CD14-positive monocyte (primary cell): ENCODE measurements at regions not wholly inside any gene's neighbourhood (a gene's known extent, or its start where the extent isn't known, plus 50 kb on each side); places are given as distances from the start of the nearest gene placed in this dataset.

ENCODE experiments used
- DNase-seq, 3 donors: peaks; one replicate each; pipeline ENCODE4 v3.0.0-alpha.2; 2011 to 2022
- H2AFZ ChIP-seq: 2 replicates; pipeline ENCODE4 v1.6.0; 2012; ENCODE audit warnings: mild to moderate bottlenecking, low read depth, low read length, inconsistent platforms; ENCODE audit not compliant: insufficient read depth, poor library complexity, severe bottlenecking
- H3K27ac ChIP-seq, 2 donors: 1 replicate in 1 of 2; 2 replicates in 1 of 2; pipeline ENCODE4 v1.5.1; 2012 to 2013; ENCODE audit warnings: low read length in 2 of 2, control low read depth in 1 of 2, inconsistent platforms in 1 of 2, low read depth in 1 of 2, mild to moderate bottlenecking in 1 of 2
- H3K27me3 ChIP-seq, 2 donors: one replicate each; pipeline versions ENCODE4 v1.6.0 to v1.6.1; 2011 to 2013; ENCODE audit warnings: low read length in 2 of 2; ENCODE audit not compliant: control insufficient read depth in 2 of 2, insufficient read depth in 2 of 2
- H3K36me3 ChIP-seq, 2 donors: replicated peaks in 1 of 2; 1 replicate in 1 of 2; 2 replicates in 1 of 2; pipeline versions ENCODE4 v1.5.1 to v1.6.1; 2012 to 2013; ENCODE audit warnings: low read length in 2 of 2, control low read depth in 1 of 2, inconsistent platforms in 1 of 2, mild to moderate bottlenecking in 1 of 2; ENCODE audit not compliant: insufficient read depth in 2 of 2, control insufficient read depth in 1 of 2
- H3K4me1 ChIP-seq, 2 donors: 1 replicate in 1 of 2; 2 replicates in 1 of 2; pipeline versions ENCODE4 v1.5.1 to v1.6.1; 2012 to 2013; ENCODE audit warnings: low read length in 2 of 2, control low read depth in 1 of 2, inconsistent platforms in 1 of 2, mild to moderate bottlenecking in 1 of 2, moderate library complexity in 1 of 2; ENCODE audit not compliant: insufficient read depth in 2 of 2, control insufficient read depth in 1 of 2
- H3K4me2 ChIP-seq: replicated peaks from 2 replicates; pipeline ENCODE3; 2012; ENCODE audit warnings: low read length, moderate library complexity, mild to moderate bottlenecking; ENCODE audit not compliant: poor library complexity, severe bottlenecking; ENCODE audit errors: extremely low read depth
- H3K4me3 ChIP-seq, 3 experiments: fragments of 200-600 bp in 1 of 3; sonication (generic) in 1 of 3; replicated peaks in 1 of 3; 1 replicate in 2 of 3; 2 replicates in 1 of 3; pipeline ENCODE4 v1.5.1; 2011 to 2013; ENCODE audit warnings: low read length in 3 of 3, mild to moderate bottlenecking in 3 of 3, control low read depth in 2 of 3, low read depth in 2 of 3, inconsistent platforms in 1 of 3, moderate library complexity in 1 of 3
- H3K79me2 ChIP-seq: 2 replicates; pipeline ENCODE4 v1.6.0; 2012; ENCODE audit warnings: mild to moderate bottlenecking, control low read depth, inconsistent platforms, low read length, moderate library complexity; ENCODE audit not compliant: insufficient read depth
- H3K9ac ChIP-seq: 2 replicates; pipeline ENCODE4 v1.6.0; 2017; ENCODE audit warnings: low read length, mild to moderate bottlenecking; ENCODE audit not compliant: insufficient read depth, poor library complexity, severe bottlenecking
- H3K9me3 ChIP-seq, 2 donors: replicated peaks in 1 of 2; 1 replicate in 1 of 2; 2 replicates in 1 of 2; pipeline versions ENCODE4 v1.5.1 to v1.6.1; 2012 to 2013; ENCODE audit warnings: low read length in 2 of 2, control low read depth in 1 of 2; ENCODE audit not compliant: control insufficient read depth in 1 of 2, insufficient read depth in 1 of 2
- H4K20me1 ChIP-seq: 2 replicates; pipeline ENCODE4 v1.6.0; 2012; ENCODE audit warnings: mild to moderate bottlenecking, low read length, control low read depth, moderate library complexity; ENCODE audit not compliant: insufficient read depth
- H3K27ac Mint-ChIP-seq, 7 donors: one replicate each; pipeline ENCODE4 v1.8.0; 2020; ENCODE audit warnings: mild to moderate bottlenecking in 7 of 7, mixed read lengths in 7 of 7, moderate library complexity in 6 of 7, inconsistent platforms in 2 of 7
- H3K27me3 Mint-ChIP-seq, 3 donors: one replicate each; pipeline ENCODE4 v1.8.0; 2021 to 2022; ENCODE audit warnings: low read depth in 3 of 3, mild to moderate bottlenecking in 3 of 3, mixed read lengths in 3 of 3, moderate library complexity in 3 of 3, inconsistent platforms in 1 of 3
- H3K36me3 Mint-ChIP-seq, 2 donors: one replicate each; pipeline ENCODE4 v1.8.0; 2020; ENCODE audit warnings: mixed read lengths in 2 of 2, inconsistent platforms in 1 of 2, mild to moderate bottlenecking in 1 of 2
- H3K4me1 Mint-ChIP-seq: one replicate; pipeline ENCODE4 v1.8.0; 2020; ENCODE audit warnings: mild to moderate bottlenecking, mixed read lengths
- H3K4me3 Mint-ChIP-seq, 2 donors: one replicate each; pipeline ENCODE4 v1.8.0; 2020; ENCODE audit warnings: mild to moderate bottlenecking in 2 of 2, mixed read lengths in 2 of 2, moderate library complexity in 1 of 2
- H3K9me3 Mint-ChIP-seq, 7 donors: one replicate each; pipeline ENCODE4 v1.8.0; 2020 to 2022; ENCODE audit warnings: mixed read lengths in 7 of 7, mild to moderate bottlenecking in 6 of 7, moderate library complexity in 6 of 7, inconsistent platforms in 2 of 7
- WGBS: methylation state at CpG from one replicate; pipeline ENCODE4 v1.1.5; 2013; ENCODE audit warnings: missing lambda C conversion rate; ENCODE audit not compliant: insufficient coverage; 5-methylcytosine and 5-hydroxymethylcytosine counted together
- intact Hi-C, 2 donors: fragments of 100-400 bp; cut with micrococcal nuclease; formaldehyde crosslinking; loops; one replicate each; pipeline versions ENCODE4 v1.15.0 to v1.15.1; 2023
- TF ChIP-seq, protein P1 (sequence below): fragments of 200-600 bp; IDR thresholded peaks from one replicate; pipeline ENCODE4 v1.8.0; 2022; ENCODE audit warnings: antibody characterized with exemption, mild to moderate bottlenecking

- no peaks in the 10 kb centered on the region for H3K79me2 ChIP-seq
- Mint-ChIP-seq H3K27me3 (peaks cover 23 to 55% (median 41%) of the 10 kb centered on the region in 3 donors), H3K4me3 (no peak overlapping the region), H3K27ac (no peak overlapping the region), H3K36me3 (no peaks in the 10 kb centered on the region), H3K9me3 (peaks cover 0 to 11% (median 3%) of the 10 kb centered on the region in 7 donors), H3K4me1 (peaks cover 8% of the 10 kb centered on the region)
- H3K27me3 ChIP-seq = peaks cover 16 to 28% of the 10 kb centered on the region in 2 donors
- no peak overlapping the region for H3K4me3 ChIP-seq
- no peaks in the 10 kb centered on the region for H3K9me3 ChIP-seq
- peaks cover 0 to 6% of the 10 kb centered on the region in 2 donors for H3K4me1 ChIP-seq
- no peak overlapping the region for H3K27ac ChIP-seq
- no peak for DNase-seq
- 95% methylated on average over 5 of the region's 6 CpGs for WGBS
- no peak overlapping the region for H3K4me2 ChIP-seq
- TF ChIP-seq, protein P1, sequence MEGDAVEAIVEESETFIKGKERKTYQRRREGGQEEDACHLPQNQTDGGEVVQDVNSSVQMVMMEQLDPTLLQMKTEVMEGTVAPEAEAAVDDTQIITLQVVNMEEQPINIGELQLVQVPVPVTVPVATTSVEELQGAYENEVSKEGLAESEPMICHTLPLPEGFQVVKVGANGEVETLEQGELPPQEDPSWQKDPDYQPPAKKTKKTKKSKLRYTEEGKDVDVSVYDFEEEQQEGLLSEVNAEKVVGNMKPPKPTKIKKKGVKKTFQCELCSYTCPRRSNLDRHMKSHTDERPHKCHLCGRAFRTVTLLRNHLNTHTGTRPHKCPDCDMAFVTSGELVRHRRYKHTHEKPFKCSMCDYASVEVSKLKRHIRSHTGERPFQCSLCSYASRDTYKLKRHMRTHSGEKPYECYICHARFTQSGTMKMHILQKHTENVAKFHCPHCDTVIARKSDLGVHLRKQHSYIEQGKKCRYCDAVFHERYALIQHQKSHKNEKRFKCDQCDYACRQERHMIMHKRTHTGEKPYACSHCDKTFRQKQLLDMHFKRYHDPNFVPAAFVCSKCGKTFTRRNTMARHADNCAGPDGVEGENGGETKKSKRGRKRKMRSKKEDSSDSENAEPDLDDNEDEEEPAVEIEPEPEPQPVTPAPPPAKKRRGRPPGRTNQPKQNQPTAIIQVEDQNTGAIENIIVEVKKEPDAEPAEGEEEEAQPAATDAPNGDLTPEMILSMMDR = no peak
- intact Hi-C loops = no loop called here
- no peak overlapping the region for H2AFZ ChIP-seq
- no peaks in the 10 kb centered on the region for H4K20me1 ChIP-seq
- H3K9ac ChIP-seq = no peak overlapping the region
- no peaks in the 10 kb centered on the region for H3K36me3 ChIP-seq
These were observed 449.0 kb downstream of the QKI start for GRCh38 chr6:163863565-163863964.

- Mint-ChIP-seq H3K27me3 (peaks cover 23 to 57% (median 39%) of the 10 kb centered on the region in 3 donors), H3K36me3 (no peaks in the 10 kb centered on the region), H3K4me1 (peaks cover 8% of the 10 kb centered on the region), H3K4me3 (no peak overlapping the region), H3K27ac (no peak overlapping the region), H3K9me3 (peaks cover 0 to 11% (median 3%) of the 10 kb centered on the region in 7 donors)
- Histone ChIP-seq H3K27me3 (peaks cover 17 to 28% of the 10 kb centered on the region in 2 donors), H3K9me3 (no peaks in the 10 kb centered on the region), H3K4me1 (peaks cover 0 to 6% of the 10 kb centered on the region in 2 donors), H4K20me1 (no peaks in the 10 kb centered on the region), H3K79me2 (no peaks in the 10 kb centered on the region), H3K4me2 (no peak overlapping the region), H3K36me3 (no peaks in the 10 kb centered on the region), H3K9ac (no peak overlapping the region), H2AFZ (no peak overlapping the region), H3K4me3 (no peak overlapping the region), H3K27ac (no peak overlapping the region)
- intact Hi-C loops = no loop called here
- DNase-seq = no peak
- TF ChIP-seq, protein P1 = no peak
- 100% methylated on average over 3 of the region's 5 CpGs for WGBS
These were observed 448.2 kb downstream of the QKI start for GRCh38 chr6:163862701-163863100.
